ENCODE measurements at regions not wholly inside any gene's neighbourhood (a gene's known extent, or its start where the extent isn't known, plus 50 kb on each side); places are given as distances from the start of the nearest gene placed in this dataset.
"Not testable (repeated sequence)": the region's sequence is repeated elsewhere in the genome, so short reads cannot be mapped to it uniquely, and the experiment has no call there.

- H3K36me3 Mint-ChIP-seq: peaks cover 1% of the 10 kb centered on the region
- H3K27ac Mint-ChIP-seq: peak overlapping the region in 1 of 3 donors; percentile 31
- no peaks in the 10 kb centered on the region for H3K27me3 Mint-ChIP-seq
- H3K4me1 Mint-ChIP-seq: no peaks in the 10 kb centered on the region
- no peak overlapping the region for H3K4me3 Mint-ChIP-seq
- peaks cover 0 to 3% (median 2%) of the 10 kb centered on the region in 3 donors for H3K9me3 Mint-ChIP-seq
These were observed 356.1 kb downstream of the OMA1 start for GRCh38 chr1:58190267-58190988.

DNA sequence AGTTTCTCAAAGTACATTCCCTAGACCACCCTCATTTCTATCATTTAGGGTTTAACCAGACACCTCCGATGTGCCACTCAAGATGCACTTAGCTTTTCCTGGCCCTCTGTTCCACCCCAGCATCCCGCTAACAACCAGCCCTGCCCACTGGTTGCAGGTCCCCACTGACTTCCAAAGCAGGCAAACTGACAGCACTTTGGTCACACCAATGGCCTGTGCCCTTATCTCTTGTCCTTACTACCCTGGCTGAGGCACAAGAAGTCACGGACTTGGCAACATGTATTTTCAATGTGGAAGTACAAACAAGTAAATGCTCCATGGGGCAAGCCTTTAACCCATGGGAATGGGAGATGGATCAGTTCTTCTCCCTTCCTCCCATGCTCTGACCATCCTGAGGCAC, 357.1 kb downstream of the OMA1 start:
- Mint-ChIP-seq H3K27ac (no peak overlapping the region), H3K36me3 (peaks cover 1% of the 10 kb centered on the region)

DNA sequence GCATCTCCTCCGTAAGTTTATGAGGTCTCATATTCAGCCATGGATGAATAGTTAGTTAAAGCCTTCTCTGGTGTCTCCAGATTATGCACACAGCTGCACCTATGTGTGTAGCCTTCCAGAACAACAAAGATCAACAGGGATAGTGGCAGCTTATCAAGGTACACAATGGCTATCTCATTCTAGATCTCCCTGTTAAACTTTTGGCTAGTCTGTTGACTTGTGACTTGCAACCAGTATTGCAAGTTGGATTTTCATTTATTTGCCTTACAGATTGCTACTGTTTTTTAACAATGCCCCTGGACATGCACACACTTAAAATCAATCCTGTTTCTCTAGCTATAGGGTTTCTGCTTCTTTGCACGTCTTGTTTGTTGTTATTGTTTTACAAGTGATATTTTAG, 363.2 kb downstream of the OMA1 start:
- no peak overlapping the region for H3K27ac Mint-ChIP-seq
- H3K36me3 Mint-ChIP-seq: peaks cover 2% of the 10 kb centered on the region
- H3K27me3 Mint-ChIP-seq: no peaks in the 10 kb centered on the region
- no peak overlapping the region for H3K4me3 Mint-ChIP-seq
- no peaks in the 10 kb centered on the region for H3K4me1 Mint-ChIP-seq
- H3K9me3 Mint-ChIP-seq: peaks cover 3 to 17% (median 14%) of the 10 kb centered on the region in 3 donors

More for the DNA sequence above, 357.1 kb downstream of the OMA1 start:
- peaks cover 0 to 4% (median 4%) of the 10 kb centered on the region in 3 donors for H3K9me3 Mint-ChIP-seq
- H3K27me3 Mint-ChIP-seq: no peaks in the 10 kb centered on the region
- H3K4me3 Mint-ChIP-seq: peak overlapping the region in 1 of 4 donors; percentile 52
- H3K4me1 Mint-ChIP-seq: no peaks in the 10 kb centered on the region

DNA sequence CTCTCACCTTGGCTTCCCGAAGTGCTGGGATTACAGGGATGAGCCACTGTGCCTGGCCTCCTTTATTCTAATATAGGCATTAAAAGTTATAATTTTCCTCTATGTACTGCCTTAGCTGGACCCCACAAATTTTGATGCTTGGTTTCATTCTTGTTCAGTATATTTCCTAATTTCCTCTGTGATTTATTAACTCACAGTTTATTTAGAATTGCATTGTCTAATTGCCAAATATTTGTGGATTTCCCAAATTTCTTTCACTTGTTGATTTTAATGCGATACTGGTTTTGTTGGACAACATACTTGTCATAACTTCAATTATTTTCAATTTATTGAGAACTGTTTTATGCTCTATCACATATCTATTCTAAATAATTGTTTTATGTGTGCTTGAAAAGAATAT, 366.0 kb downstream of the OMA1 start:
- Mint-ChIP-seq H3K27ac (peak overlapping the region in 1 of 3 donors; percentile 25), H3K27me3 (no peaks in the 10 kb centered on the region), H3K9me3 (peaks cover 5 to 17% (median 14%) of the 10 kb centered on the region in 3 donors), H3K36me3 (peaks cover 2% of the 10 kb centered on the region), H3K4me1 (no peaks in the 10 kb centered on the region), H3K4me3 (no peak overlapping the region)

DNA sequence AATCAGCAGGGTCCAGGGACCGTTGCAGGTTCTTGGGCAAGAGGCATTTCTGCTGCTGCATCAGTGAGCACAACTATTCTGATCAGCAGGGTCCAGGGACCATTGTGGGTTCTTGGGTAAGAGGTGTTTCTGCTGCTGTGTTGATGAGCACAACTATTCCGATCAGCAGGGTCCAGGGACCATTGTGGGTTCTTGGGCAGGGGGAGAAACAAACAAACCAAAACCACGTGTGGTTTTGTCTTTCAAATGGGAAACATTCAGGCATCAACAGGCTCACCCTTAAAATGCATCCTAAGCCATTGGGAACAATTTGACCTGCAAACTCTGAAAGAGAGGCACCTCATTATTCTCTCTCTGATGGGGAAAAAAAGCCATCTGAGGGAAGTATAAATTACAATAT, 377.4 kb downstream of the OMA1 start:
- not testable (repeated sequence) for H3K27ac Mint-ChIP-seq, H3K4me1 Mint-ChIP-seq, H3K4me3 Mint-ChIP-seq, H3K27me3 Mint-ChIP-seq, H3K36me3 Mint-ChIP-seq
- peaks cover 0 to 14% (median 4%) of the 10 kb centered on the region in 3 donors for H3K9me3 Mint-ChIP-seq

DNA sequence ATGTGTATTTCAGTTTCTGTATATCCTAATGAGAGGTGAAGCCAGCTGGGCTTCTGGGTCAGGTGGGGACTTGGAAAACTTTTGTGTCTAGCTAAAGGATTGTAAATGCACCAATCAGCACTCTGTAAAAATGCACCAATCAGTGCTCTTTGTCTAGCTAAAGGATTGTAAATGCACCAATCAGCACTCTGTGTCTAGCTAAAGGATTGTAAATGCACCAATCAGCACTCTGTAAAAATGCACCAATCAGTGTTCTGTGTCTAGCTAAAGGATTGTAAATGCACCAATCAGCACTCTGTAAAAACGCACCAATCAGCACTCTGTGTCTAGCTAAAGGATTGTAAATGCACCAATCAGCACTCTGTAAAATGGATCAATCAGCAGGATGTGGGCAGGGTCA, 379.4 kb downstream of the OMA1 start:
- H3K27ac Mint-ChIP-seq, H3K4me1 Mint-ChIP-seq, H3K36me3 Mint-ChIP-seq, H3K27me3 Mint-ChIP-seq, H3K4me3 Mint-ChIP-seq: not testable (repeated sequence)
- peaks cover 0 to 14% (median 4%) of the 10 kb centered on the region in 3 donors for H3K9me3 Mint-ChIP-seq

DNA sequence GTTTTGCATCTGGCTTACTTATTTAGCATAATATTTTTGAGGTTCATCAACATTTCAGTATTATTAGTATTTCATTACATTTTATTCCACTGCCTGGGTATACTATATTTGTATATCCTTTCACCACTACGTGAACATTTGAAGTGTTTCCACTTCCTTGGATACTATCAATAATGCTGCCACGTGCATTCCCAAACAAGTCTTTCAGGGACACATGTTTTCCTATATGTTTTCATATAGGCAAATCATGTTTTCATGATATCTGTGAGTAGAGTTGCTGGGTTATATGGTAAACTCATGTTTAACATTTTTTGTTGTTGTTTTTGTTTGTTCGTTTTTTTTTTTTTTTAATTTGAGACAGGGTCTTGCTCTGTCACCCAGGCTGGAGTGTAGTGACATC, 380.1 kb downstream of the OMA1 start:
- H3K27me3 Mint-ChIP-seq: no peaks in the 10 kb centered on the region
- H3K4me1 Mint-ChIP-seq: no peaks in the 10 kb centered on the region
- H3K36me3 Mint-ChIP-seq: peaks cover 2% of the 10 kb centered on the region
- no peak overlapping the region for H3K4me3 Mint-ChIP-seq
- peak overlapping the region in 1 of 3 donors; percentile 48 for H3K27ac Mint-ChIP-seq
- H3K9me3 Mint-ChIP-seq: peaks cover 0 to 14% (median 4%) of the 10 kb centered on the region in 3 donors

GRCh38 chr1:58165073-58165472, 381.5 kb downstream of the OMA1 start:
- H3K4me3 Mint-ChIP-seq: no peak overlapping the region
- H3K36me3 Mint-ChIP-seq: peaks cover 1% of the 10 kb centered on the region
- H3K27ac Mint-ChIP-seq: no peak overlapping the region
- no peaks in the 10 kb centered on the region for H3K27me3 Mint-ChIP-seq
- H3K9me3 Mint-ChIP-seq: peaks cover 0 to 14% (median 4%) of the 10 kb centered on the region in 3 donors
- no peaks in the 10 kb centered on the region for H3K4me1 Mint-ChIP-seq

DNA sequence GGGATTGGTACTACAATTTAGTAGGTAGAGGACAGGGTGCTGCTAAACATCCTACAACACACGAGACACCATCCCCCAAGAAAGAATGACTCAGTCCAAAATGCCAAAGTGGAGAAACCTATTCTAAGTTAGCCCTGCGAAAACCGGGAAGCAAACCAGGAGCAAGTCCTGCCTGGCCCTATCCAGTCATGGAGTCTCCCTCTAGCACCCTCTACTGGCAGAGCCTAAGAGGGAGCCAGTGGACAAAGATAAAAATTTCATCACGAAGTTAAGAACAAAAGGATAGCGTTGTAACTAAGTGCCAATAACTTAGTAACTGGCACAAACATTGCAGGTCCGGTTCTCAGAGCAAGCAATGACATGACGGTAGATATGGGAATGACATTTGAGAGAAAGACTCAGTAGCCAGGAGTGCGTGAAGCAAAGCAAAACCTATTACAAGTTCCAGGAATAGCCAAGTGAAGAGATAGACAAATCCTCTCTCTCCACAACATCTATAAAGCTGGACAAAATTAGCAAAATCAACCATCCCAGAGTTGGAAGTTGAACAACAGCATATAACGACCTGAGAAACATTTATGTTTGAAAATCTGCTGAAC, 383.5 kb downstream of the OMA1 start:
- Mint-ChIP-seq H3K27me3 (no peaks in the 10 kb centered on the region), H3K36me3 (peaks cover 1% of the 10 kb centered on the region), H3K27ac (no peak overlapping the region), H3K4me3 (no peak overlapping the region), H3K9me3 (peaks cover 0 to 4% (median 4%) of the 10 kb centered on the region in 3 donors), H3K4me1 (no peaks in the 10 kb centered on the region)

- no peaks in the 10 kb centered on the region for H3K4me1 Mint-ChIP-seq
- H3K27ac Mint-ChIP-seq: no peak overlapping the region
- no peak overlapping the region for H3K4me3 Mint-ChIP-seq
- H3K9me3 Mint-ChIP-seq: no peaks in the 10 kb centered on the region
- peaks cover 1% of the 10 kb centered on the region for H3K36me3 Mint-ChIP-seq
- H3K27me3 Mint-ChIP-seq: no peaks in the 10 kb centered on the region
These were observed 387.1 kb downstream of the OMA1 start for GRCh38 chr1:58159434-58159830.

- peak overlapping the region in 1 of 3 donors; percentile 32 for H3K27ac Mint-ChIP-seq
These were observed 387.8 kb downstream of the OMA1 start for GRCh38 chr1:58158506-58159433.

GRCh38 chr1:58158016-58158415, 388.5 kb downstream of the OMA1 start:
- no peaks in the 10 kb centered on the region for H3K9me3 Mint-ChIP-seq
- no peaks in the 10 kb centered on the region for H3K36me3 Mint-ChIP-seq
- H3K27ac Mint-ChIP-seq: no peak overlapping the region
- H3K27me3 Mint-ChIP-seq: peaks cover 3% of the 10 kb centered on the region
- H3K4me1 Mint-ChIP-seq: no peaks in the 10 kb centered on the region
- no peak overlapping the region for H3K4me3 Mint-ChIP-seq

More at GRCh38 chr1:58158506-58159433, 387.8 kb downstream of the OMA1 start:
- Mint-ChIP-seq H3K4me1 (no peaks in the 10 kb centered on the region), H3K36me3 (peaks cover 1% of the 10 kb centered on the region), H3K9me3 (no peaks in the 10 kb centered on the region), H3K27me3 (no peaks in the 10 kb centered on the region), H3K4me3 (no peak overlapping the region)

- no peaks in the 10 kb centered on the region for H3K36me3 Mint-ChIP-seq
- no peak overlapping the region for H3K4me3 Mint-ChIP-seq
- peaks cover 3% of the 10 kb centered on the region for H3K27me3 Mint-ChIP-seq
- H3K27ac Mint-ChIP-seq: no peak overlapping the region
- H3K4me1 Mint-ChIP-seq: no peaks in the 10 kb centered on the region
- H3K9me3 Mint-ChIP-seq: no peaks in the 10 kb centered on the region
These were observed 389.3 kb downstream of the OMA1 start for GRCh38 chr1:58157256-58157655.

- Mint-ChIP-seq H3K4me1 (no peaks in the 10 kb centered on the region), H3K36me3 (no peaks in the 10 kb centered on the region), H3K27ac (no peak overlapping the region), H3K9me3 (no peaks in the 10 kb centered on the region), H3K4me3 (no peak overlapping the region), H3K27me3 (peaks cover 3% of the 10 kb centered on the region)
These were observed 389.7 kb downstream of the OMA1 start for GRCh38 chr1:58156831-58157230.

- Mint-ChIP-seq H3K36me3 (no peaks in the 10 kb centered on the region), H3K27me3 (peaks cover 3% of the 10 kb centered on the region), H3K27ac (no peak overlapping the region), H3K4me3 (no peak overlapping the region), H3K4me1 (no peaks in the 10 kb centered on the region), H3K9me3 (peaks cover 0 to 2% (median 0%) of the 10 kb centered on the region in 3 donors)
These were observed 390.4 kb downstream of the OMA1 start for GRCh38 chr1:58156124-58156468.
